ENCODE measurements at regions not wholly inside any gene's neighbourhood (a gene's known extent, or its start where the extent isn't known, plus 50 kb on each side); places are given as distances from the start of the nearest gene placed in this dataset.

- H3K4me1 ChIP-seq (ENCODE audit: insufficient read depth) = no peaks in the 10 kb centered on the region
- no peaks in the 10 kb centered on the region for H3K9me2 ChIP-seq (ENCODE audit: insufficient read depth)
- no peaks in the 10 kb centered on the region for H3K79me2 ChIP-seq (ENCODE audit: insufficient read depth)
- TF ChIP-seq EZH2phosphoT487 (IDR thresholded peaks at IDR 0.05; ENCODE audit: insufficient read depth, low read depth) (no peak), EZH2 (IDR thresholded peaks at IDR 0.05; ENCODE audit: insufficient read depth, poor library complexity, severe bottlenecking) (no peak)
- H3F3A ChIP-seq (ENCODE audit: insufficient read depth) = no peaks in the 10 kb centered on the region
- no peaks in the 10 kb centered on the region for H3K27me3 ChIP-seq (replicated peaks; ENCODE audit: insufficient read depth)
- H3K9ac ChIP-seq = no peak overlapping the region
- in situ Hi-C loops (cut with MboI) = no loop called here
- H3K27ac ChIP-seq = no peak overlapping the region
- no peak overlapping the region for H3K4me3 ChIP-seq
- no peaks in the 10 kb centered on the region for H3K9me3 ChIP-seq (ENCODE audit: low read depth)
- no peaks in the 10 kb centered on the region for H4K20me1 ChIP-seq (ENCODE audit: insufficient read depth)
- no peak overlapping the region for H3K4me2 ChIP-seq (ENCODE audit: unreplicated experiment)
- WGBS, 2 experiments (ENCODE audit: low coverage in 1 of 2, low lambda C conversion rate in 2 of 2, missing lambda C conversion rate in 2 of 2) = 92 to 95% methylated on average over 1 of the region's 1 CpG
- DNase-seq = no peak
- H2AFZ ChIP-seq = 0 out of 2 replicates have a peak overlapping the region, but pooled peaks have one; percentile 20
- H3K36me3 ChIP-seq (ENCODE audit: low read depth) = no peaks in the 10 kb centered on the region
Measured at GRCh38 chr4:137722910-137723309, 190.6 kb upstream of the PCDH18 start.

GRCh38 chr4:137711502-137711901, 179.2 kb upstream of the PCDH18 start:
- no peak overlapping the region for H3K4me2 ChIP-seq (ENCODE audit: unreplicated experiment)
- no peak overlapping the region for H3K9ac ChIP-seq
- H3F3A ChIP-seq (ENCODE audit: insufficient read depth) = no peaks in the 10 kb centered on the region
- H3K4me3 ChIP-seq = no peak overlapping the region
- no peak overlapping the region; the same call in 1 of the 2 replicates for H2AFZ ChIP-seq
- TF ChIP-seq EZH2phosphoT487 (IDR thresholded peaks at IDR 0.05; ENCODE audit: insufficient read depth, low read depth) = no peak
- no peak for TF ChIP-seq EZH2 (IDR thresholded peaks at IDR 0.05; ENCODE audit: insufficient read depth, poor library complexity, severe bottlenecking)
- H3K27me3 ChIP-seq (replicated peaks; ENCODE audit: insufficient read depth) = no peaks in the 10 kb centered on the region
- no peaks in the 10 kb centered on the region for H3K79me2 ChIP-seq (ENCODE audit: insufficient read depth)
- H3K27ac ChIP-seq = no peak overlapping the region
- H4K20me1 ChIP-seq (ENCODE audit: insufficient read depth) = no peaks in the 10 kb centered on the region
- no peak for DNase-seq
- WGBS, 2 experiments (ENCODE audit: low coverage in 1 of 2, low lambda C conversion rate in 2 of 2, missing lambda C conversion rate in 2 of 2) = 95% methylated on average over 2 of the region's 2 CpGs
- peaks cover 12% of the 10 kb centered on the region for H3K4me1 ChIP-seq (ENCODE audit: insufficient read depth)
- no peaks in the 10 kb centered on the region; the same call in none of the 2 replicates for H3K9me2 ChIP-seq (ENCODE audit: insufficient read depth)
- in situ Hi-C loops (cut with MboI) = no loop called here
- no peaks in the 10 kb centered on the region for H3K36me3 ChIP-seq (ENCODE audit: low read depth)
- no peaks in the 10 kb centered on the region for H3K9me3 ChIP-seq (ENCODE audit: low read depth)

- 24 to 47% methylated on average over 2 of the region's 2 CpGs for WGBS, 2 experiments (ENCODE audit: low coverage in 1 of 2, low lambda C conversion rate in 2 of 2, missing lambda C conversion rate in 2 of 2)
- Histone ChIP-seq H3K9me2 (ENCODE audit: insufficient read depth) (no peaks in the 10 kb centered on the region; the same call in none of the 2 replicates), H3K4me1 (ENCODE audit: insufficient read depth) (peaks cover 33% of the 10 kb centered on the region), H2AFZ (no peak overlapping the region), H3K36me3 (ENCODE audit: low read depth) (no peaks in the 10 kb centered on the region), H3K27me3 (replicated peaks; ENCODE audit: insufficient read depth) (no peaks in the 10 kb centered on the region), H4K20me1 (ENCODE audit: insufficient read depth) (no peaks in the 10 kb centered on the region), H3K4me2 (ENCODE audit: unreplicated experiment) (peak overlapping the region; percentile 7), H3F3A (ENCODE audit: insufficient read depth) (peaks cover 18% of the 10 kb centered on the region), H3K9ac (no peak overlapping the region), H3K27ac (no peak overlapping the region), H3K9me3 (ENCODE audit: low read depth) (no peaks in the 10 kb centered on the region), H3K4me3 (no peak overlapping the region), H3K79me2 (ENCODE audit: insufficient read depth) (no peaks in the 10 kb centered on the region)
- DNase-seq = peak; percentile 65
- in situ Hi-C loops (cut with MboI) = no loop called here
- no peak for TF ChIP-seq EZH2phosphoT487 (IDR thresholded peaks at IDR 0.05; ENCODE audit: insufficient read depth, low read depth)
- TF ChIP-seq EZH2 (IDR thresholded peaks at IDR 0.05; ENCODE audit: insufficient read depth, poor library complexity, severe bottlenecking) = no peak
Measured at GRCh38 chr4:137707626-137708025, 175.3 kb upstream of the PCDH18 start.

- Histone ChIP-seq H2AFZ (no peak overlapping the region), H3K27me3 (replicated peaks; ENCODE audit: insufficient read depth) (no peaks in the 10 kb centered on the region), H3K27ac (no peak overlapping the region), H3K9me3 (ENCODE audit: low read depth) (no peaks in the 10 kb centered on the region), H3K9ac (no peak overlapping the region), H3F3A (ENCODE audit: insufficient read depth) (peaks cover 18% of the 10 kb centered on the region), H3K4me2 (ENCODE audit: unreplicated experiment) (no peak overlapping the region), H3K36me3 (ENCODE audit: low read depth) (no peaks in the 10 kb centered on the region), H3K79me2 (ENCODE audit: insufficient read depth) (no peaks in the 10 kb centered on the region), H3K9me2 (ENCODE audit: insufficient read depth) (no peaks in the 10 kb centered on the region; the same call in none of the 2 replicates), H3K4me3 (no peak overlapping the region), H4K20me1 (ENCODE audit: insufficient read depth) (no peaks in the 10 kb centered on the region), H3K4me1 (ENCODE audit: insufficient read depth) (peaks cover 33% of the 10 kb centered on the region)
- DNase-seq = no peak
- in situ Hi-C loops (cut with MboI) = no loop called here
- TF ChIP-seq EZH2 (IDR thresholded peaks at IDR 0.05; ENCODE audit: insufficient read depth, poor library complexity, severe bottlenecking) (no peak), EZH2phosphoT487 (IDR thresholded peaks at IDR 0.05; ENCODE audit: insufficient read depth, low read depth) (no peak)
Measured at GRCh38 chr4:137707102-137707620, 174.9 kb upstream of the PCDH18 start.

Measured in GM23248 (cell line).